NCI-H82 (cell line): ENCODE measurements at regions not wholly inside any gene's neighbourhood (a gene's known extent, or its start where the extent isn't known, plus 50 kb on each side); places are given as distances from the start of the nearest gene placed in this dataset.
A peak's percentile ranks its signal among the peaks of the same experiment; 100 is the strongest.

Experiments used
- DNase-seq: peaks from one replicate; lab custom pipeline; 2025; lab: John Stamatoyannopoulos, UW

DNA sequence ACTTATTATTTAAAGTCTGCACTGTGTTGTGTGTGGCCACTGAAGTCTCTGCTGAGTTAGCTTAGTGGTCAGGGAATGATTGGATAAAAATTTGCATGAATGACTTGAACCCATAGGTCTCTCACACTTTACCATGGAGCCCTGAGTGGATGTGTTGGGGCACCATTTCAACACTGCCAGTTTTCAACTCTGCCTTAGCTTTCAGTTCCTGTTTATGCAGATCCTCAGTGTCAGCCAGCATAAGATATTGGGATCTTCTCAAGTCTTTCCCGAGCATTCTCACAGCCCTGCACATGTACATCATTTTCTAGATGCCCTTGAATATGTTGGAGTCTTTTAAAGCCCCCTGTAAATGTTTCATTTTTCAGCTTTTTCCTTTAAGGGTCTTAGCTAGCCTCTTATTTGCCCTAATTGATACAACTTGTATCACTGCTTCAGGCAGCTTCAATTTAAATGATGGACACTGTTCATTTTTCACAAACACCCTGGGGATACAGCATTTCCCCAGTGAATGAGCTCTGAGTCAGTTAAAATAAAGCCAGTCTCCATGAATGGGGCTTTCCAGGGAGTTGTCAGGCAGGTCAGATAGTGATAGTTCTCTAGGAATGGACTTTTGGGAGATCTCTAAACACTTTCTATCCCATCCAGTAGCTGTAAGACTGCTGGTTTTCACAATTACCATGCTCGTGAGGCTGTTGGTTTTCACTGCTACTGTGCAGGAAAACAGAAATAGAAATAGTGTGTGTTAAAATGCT, 211.9 kb upstream of the PAPPA start:
- DNase-seq: no peak

GRCh38 chr9:115943431-115944165, 210.0 kb upstream of the PAPPA start:
- DNase-seq: no peak

GRCh38 chr9:115944166-115944948, 209.2 kb upstream of the PAPPA start:
- DNase-seq: no peak

GRCh38 chr9:115945009-115945431, 208.6 kb upstream of the PAPPA start:
- DNase-seq: no peak

GRCh38 chr9:115946530-115946929, 207.1 kb upstream of the PAPPA start:
- DNase-seq: no peak

- DNase-seq: no peak
Measured at GRCh38 chr9:115951977-115952376, 201.6 kb upstream of the PAPPA start.

- DNase-seq: no peak
Measured at GRCh38 chr9:115952430-115953292, 200.9 kb upstream of the PAPPA start.

GRCh38 chr9:115956371-115956770, 197.2 kb upstream of the PAPPA start:
- DNase-seq: no peak

DNA sequence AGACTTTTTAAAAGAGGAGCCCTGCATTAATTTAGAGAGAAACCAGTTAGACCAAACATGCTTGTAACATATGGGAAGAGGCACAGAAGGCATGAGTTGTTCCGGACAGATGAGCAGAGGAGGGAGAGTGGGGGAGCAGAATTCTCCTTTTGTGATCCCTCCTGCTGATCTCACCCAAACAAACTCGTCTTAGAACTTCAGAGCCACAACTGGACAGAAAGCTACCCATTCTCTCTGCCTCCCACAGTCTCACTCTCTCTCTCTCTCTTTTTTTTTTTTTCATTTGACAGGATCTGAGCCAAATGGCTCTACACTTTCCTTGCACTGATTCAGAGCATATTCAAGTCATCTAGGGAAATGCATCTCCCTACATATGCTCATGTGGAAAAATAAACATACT, 196.0 kb upstream of the PAPPA start:
- no peak for DNase-seq

DNA sequence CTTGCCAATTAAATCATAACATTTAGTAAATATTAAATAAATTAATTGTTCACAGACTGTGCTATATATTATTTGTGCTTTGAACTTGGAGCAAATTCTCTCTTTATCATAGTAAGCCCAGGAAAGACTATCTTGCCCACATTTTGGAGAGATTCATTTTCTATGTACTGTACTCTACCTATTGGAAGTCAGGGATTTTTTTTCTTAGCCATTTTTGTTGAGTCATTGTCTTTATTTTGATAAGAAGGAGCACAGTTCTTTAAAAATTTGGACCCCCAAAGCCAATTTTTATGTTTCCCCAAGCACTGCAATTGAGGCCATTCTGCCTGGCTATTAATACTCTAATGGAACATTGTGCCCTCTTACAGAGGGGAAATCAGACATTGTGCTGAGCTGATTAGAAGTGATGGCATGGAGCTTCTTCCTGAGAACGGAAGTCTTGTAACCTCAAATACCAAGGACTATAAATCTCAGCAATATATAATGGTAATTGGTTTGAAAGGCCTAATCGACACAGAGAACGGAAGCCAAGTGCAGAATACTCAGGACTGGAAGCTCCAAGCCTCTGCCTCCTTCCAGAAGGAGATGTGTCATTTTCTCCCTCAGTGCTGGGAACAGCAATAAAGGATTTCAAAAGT, 188.8 kb upstream of the PAPPA start:
- DNase-seq: no peak

DNA sequence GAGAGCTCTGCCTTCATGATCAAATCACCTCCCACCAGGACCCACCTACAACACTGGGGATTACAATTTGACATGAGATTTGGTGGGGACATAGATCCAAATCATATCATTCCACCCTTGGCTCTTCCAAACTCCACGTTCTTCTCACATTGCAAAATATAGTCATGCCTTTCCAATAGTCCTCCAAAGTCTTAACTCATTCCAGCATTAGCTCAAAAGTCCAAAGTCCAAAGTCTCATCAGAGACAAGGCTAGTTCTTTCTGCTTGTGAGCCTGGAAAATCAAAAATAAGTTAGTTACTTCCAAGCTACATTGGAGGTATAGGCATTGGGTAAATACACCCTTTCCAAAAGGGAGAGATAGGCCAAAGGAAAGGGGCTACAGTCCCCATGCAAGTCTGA, 186.9 kb upstream of the PAPPA start:
- no peak for DNase-seq

DNA sequence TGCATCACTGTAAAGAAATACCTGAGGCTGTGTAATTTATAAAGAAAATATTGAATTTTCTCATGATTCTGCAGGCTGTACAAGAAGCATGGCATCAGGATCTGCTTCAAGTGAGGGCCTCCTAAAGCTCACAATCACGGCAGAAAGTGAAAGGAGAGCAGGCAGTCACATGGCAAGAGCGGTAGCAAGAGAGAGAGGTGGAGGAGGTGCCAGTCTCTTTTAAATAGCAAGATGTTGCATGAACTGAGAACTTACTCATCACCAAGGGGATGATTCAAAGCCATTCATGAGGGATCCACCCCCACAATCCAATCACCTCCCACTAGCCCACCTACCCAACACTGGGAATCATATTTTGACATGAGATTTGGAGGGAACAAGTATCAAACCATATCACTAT, 184.5 kb upstream of the PAPPA start:
- DNase-seq: no peak

GRCh38 chr9:115972362-115972761, 181.2 kb upstream of the PAPPA start:
- no peak for DNase-seq

GRCh38 chr9:115972843-115973595, 180.6 kb upstream of the PAPPA start:
- no peak for DNase-seq

DNA sequence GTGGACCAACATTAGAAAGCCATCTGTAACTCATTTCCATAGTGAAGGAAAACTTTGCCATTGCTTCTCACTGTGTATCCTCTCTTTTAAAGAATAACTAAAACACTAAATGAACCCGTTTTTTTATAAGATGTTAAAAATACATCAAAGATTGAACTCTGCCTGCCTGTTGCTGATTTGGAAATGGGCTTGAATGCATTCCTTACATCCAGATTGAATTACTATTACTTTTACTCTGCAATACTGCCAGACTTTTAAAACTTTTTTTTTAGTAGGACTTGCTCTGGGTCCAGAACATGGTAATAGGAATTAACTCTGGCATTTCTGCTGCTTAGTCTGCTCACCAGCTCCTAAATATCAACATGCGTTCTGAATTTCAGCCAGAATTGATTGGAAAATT, 176.8 kb upstream of the PAPPA start:
- no peak for DNase-seq

GRCh38 chr9:115978091-115978490, 175.5 kb upstream of the PAPPA start:
- no peak for DNase-seq

DNA sequence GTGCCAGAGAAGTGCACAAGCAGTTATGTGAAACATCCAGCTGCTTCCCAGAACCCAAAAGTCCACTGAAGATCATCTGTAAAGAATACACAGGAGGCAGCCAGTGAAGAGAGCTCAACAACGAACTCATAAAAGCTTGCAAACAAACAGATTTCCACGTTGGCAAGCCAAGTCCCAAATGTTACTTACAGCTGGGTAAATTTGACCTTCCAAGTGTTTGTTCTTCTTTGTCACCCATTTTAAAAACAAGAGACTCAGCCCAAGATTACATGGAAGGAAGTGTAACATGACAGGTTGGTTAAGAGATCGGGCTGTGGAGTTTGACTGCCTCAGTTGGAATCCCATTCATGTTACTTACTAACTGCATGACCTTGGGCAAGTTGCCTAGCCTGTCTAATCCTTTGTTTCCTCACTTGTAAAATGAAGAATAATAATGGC, 174.9 kb upstream of the PAPPA start:
- no peak for DNase-seq

GRCh38 chr9:115980054-115980453, 173.5 kb upstream of the PAPPA start:
- DNase-seq: no peak

DNA sequence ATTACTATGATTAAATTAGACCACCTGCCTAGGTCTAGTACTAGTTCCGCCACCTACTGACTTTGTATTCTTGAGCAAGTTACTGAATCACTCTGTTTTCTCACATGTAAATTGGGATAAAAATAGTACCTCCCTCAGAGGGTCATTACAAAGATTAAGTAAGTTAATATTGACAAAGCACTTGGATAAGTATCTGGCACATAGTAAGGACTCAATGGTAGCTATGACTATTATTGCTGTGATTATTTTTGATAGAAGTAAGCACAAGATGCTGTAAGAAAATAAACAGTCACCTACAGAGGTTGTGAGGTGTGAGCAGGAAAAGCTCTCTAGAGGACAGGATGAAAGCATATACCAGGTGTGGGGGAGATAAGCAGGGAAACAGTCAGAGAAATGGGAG, 173.1 kb upstream of the PAPPA start:
- DNase-seq: no peak

DNA sequence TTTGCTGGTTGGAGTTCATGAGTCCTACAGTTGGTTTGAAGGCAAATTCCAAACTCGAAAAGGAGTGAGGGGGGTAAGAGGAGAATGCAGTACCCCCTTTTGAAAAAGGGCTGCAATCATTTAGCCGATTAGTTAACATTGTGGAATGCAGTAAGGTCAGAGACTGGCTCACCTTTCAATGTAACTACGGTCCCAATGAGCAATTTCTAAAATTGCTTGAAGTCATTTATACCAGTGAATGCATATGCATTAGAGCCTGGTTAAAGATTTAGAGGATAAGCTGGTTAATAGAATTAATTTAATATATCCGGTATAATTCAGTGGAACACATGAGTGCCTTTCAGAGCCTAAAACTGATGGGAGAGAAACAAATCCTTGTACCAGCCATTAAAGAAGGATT, 172.6 kb upstream of the PAPPA start:
- peak; percentile 29 for DNase-seq

DNA sequence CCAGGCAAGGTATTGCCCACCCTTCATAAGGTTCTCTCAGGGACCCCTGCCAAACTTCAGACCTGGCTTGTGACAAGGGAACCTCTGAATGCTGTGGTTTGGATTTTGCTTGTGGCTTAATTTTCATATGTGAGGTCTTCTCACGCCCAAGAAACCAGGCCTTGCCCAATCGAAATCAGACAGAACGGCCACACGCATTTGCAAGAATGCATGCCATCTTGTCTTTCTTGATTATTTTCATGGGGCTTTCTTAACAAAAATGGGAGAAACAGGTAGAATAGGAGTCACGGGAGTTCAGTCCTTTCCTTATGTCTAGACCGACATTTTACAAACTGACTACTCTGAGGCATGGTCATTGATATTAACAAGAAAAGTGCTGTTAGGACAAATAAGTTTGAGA, 170.2 kb upstream of the PAPPA start:
- no peak for DNase-seq
